GM20000 (cell line): ENCODE measurements at regions not wholly inside any gene's neighbourhood (a gene's known extent, or its start where the extent isn't known, plus 50 kb on each side); places are given as distances from the start of the nearest gene placed in this dataset.
"Not testable (repeated sequence)": the region's sequence is repeated elsewhere in the genome, so short reads cannot be mapped to it uniquely, and the experiment has no call there.

Source experiments
- DNase-seq: peaks from one replicate; pipeline ENCODE4 v3.0.0; 2012; ENCODE audit warnings: low spot score
- TF ChIP-seq, protein P1 (sequence below): IDR thresholded peaks from 2 replicates; pipeline ENCODE4 v1.5.1; 2012; ENCODE audit warnings: mild to moderate bottlenecking, control low read depth; ENCODE audit errors: extremely low read depth, missing control alignments

DNA sequence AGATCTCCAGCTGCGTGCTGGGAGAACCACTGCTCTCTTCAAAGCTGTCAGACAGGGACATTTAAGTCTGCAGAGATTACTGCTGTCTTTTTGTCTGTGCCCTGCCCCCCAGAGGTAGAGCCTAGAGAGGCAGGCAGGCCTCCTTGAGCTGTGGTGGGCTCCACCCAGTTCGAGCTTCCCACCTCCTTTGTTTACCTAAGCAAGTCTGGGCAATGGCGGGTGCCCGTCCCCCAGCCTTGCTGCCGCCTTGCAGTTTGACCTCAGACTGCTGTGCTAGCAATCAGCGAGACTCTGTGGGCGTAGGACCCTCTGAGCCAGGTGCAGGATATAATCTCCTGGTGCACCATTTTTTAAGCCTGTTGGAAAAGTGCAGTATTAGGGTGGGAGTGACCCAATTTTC lies 128.6 kb downstream of the ACTR3 start:
- DNase-seq, result not testable (repeated sequence)

DNA sequence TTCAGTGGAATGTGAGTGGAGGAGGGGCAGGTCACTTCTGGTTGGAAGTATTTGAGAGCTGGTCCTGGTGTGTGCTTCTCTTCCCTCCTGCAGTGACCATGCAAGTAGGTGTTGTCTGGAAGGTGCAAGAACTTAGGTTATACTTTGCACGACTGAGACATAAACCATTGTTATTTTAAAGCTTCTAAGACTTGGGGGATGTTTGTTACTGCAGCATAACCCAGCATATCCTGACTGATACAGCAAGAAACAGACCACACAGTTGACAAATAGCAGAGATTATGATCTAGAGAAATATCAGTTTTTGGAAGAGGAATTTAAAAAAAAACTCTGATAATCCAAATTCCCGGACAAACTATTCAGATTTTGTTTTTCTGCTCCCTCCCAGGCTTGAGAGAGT lies 130.8 kb downstream of the ACTR3 start:
- no peak for DNase-seq
- TF ChIP-seq, protein P1, sequence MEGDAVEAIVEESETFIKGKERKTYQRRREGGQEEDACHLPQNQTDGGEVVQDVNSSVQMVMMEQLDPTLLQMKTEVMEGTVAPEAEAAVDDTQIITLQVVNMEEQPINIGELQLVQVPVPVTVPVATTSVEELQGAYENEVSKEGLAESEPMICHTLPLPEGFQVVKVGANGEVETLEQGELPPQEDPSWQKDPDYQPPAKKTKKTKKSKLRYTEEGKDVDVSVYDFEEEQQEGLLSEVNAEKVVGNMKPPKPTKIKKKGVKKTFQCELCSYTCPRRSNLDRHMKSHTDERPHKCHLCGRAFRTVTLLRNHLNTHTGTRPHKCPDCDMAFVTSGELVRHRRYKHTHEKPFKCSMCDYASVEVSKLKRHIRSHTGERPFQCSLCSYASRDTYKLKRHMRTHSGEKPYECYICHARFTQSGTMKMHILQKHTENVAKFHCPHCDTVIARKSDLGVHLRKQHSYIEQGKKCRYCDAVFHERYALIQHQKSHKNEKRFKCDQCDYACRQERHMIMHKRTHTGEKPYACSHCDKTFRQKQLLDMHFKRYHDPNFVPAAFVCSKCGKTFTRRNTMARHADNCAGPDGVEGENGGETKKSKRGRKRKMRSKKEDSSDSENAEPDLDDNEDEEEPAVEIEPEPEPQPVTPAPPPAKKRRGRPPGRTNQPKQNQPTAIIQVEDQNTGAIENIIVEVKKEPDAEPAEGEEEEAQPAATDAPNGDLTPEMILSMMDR, result no peak

DNA sequence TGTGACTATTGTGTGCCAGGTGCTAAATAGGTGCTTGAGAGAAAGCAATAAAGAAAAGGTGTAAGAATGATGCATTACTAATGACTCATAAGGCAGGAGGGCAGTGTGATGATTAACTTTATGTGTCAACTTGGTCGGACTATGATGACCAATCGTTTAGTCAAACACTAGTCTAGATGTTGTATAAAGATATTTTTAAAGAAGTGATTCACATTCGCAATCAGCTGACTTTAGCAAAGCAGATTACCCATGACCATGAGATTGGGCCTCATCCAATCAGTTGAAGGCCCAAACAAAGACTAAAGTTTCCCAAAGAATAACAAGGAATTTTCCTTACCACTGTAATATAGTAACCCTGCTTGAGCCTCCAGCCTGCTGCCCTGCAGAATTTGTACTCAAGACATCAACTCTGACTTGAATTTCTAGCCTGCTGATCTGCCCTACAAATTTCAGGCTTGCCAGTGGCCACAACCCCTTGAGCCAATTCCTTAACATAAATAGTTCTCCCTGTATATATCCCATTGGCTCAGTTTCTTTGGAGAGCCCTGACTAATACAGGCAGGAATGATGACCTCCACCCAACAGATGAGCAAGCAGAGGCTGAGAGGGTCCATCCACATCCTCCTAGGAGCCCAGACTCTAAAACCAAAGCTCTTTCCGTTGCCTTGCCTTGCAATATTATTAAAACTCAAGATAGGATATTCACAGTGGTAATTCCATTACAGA lies 132.6 kb downstream of the ACTR3 start:
- TF ChIP-seq, protein P1, result no peak
- no peak for DNase-seq

DNA sequence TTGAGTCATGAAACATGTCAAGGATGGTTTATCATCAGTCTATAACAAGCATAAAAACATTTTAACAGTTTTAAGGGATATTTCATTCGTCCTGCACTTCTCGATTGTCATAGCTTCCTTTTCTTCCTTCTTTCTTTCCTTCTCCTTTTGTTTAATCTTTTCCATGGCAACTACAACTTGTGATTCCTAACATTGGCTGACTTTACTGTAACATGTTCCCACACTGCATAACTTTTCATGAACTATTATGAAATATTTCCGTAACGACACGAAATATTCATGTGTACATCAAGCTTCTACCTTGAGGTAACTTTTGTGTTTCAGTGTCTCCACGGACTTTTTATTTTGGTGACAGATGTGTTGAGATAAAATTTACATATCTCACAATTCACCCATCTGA lies 134.4 kb downstream of the ACTR3 start:
- TF ChIP-seq, protein P1, result no peak
- no peak for DNase-seq

DNA sequence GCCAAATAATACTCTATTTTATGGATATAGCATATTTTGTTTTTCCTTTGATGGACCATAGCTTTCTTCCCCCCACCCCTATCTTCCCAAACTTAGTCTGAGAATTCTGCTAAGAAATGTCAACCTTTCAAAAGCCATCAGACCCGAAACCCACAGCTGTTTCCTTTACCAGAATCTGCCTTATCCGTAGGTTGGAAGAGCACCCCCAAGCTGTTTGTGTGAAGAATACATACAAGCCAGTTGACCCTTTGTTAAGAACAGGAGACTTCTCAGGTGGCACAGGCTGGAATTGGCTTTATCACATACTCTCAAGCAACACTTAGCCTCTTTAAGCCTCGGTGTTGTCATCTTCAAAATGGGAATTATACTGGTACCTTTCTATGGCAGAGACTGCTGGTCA lies 135.1 kb downstream of the ACTR3 start:
- DNase-seq, result no peak
- TF ChIP-seq, protein P1, result no peak

DNA sequence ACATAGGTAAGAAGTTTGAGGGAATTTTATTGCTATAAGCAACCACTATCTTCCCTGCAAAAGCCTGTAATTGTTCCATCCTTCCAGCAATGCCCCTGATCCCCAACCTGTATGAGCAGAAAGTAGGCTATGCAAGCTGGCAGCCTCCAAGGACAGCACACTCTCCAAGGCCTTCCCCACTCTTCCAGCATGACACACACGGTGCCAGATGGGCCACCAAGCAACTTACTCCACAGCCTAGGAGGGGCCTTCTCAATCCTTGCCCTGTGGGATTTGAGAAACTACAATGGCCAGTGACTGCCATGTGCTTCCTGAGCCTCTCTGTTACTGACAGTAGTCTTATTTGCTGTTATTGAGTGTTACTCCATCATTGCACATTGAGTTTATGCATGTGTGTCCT lies 137.5 kb downstream of the ACTR3 start:
- TF ChIP-seq, protein P1, result no peak
- DNase-seq, result no peak

DNA sequence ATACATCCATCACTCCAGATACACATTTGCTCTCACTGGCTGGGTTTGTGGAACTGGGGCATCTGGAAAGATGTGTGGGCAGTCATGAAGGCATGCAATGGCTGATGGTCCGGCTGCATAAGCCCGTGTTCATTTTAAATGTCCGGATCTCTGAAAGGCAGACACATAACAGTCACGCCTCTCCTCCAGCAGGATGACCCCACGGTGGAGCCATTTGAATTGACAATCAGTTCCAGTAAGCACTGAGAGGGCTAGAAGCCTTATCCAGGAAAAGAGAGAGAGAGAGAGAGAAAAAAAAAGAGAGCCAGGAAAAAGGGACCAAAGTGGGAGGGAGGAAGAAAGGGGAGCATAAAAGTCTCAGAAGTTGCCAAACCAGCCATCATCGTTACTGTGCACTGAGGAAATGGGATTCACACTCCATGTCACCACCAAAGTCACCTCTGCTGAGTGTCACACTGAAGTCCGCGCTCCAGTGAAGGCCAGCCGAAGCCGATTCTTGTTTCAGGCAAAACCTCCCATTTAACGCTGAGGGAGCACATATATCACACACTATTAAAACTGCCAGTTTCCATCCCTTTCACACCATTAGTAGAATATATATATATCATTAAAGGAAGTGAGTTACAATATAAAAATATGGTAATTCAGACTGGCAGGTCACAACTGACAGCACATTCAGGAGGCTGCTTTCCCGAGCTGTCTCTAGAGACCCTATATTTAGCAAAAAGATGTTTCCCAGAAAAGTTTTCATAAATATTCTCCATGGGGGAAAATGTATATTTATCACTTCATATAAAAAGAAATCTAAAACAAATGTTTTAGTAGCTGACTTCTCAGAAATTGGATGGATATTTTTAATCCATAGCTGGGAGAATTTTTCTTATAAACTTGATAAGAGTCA lies 142.0 kb downstream of the ACTR3 start:
- no peak for DNase-seq
- TF ChIP-seq, protein P1, result no peak
